AG04449 (cell line): ENCODE measurements at regions not wholly inside any gene's neighbourhood (a gene's known extent, or its start where the extent isn't known, plus 50 kb on each side); places are given as distances from the start of the nearest gene placed in this dataset.

ENCODE experiments used
- CTCF ChIA-PET: fragments of 350-600 bp; formaldehyde crosslinking; extraction: SDS; loops from one replicate; lab custom pipeline; 2021; ENCODE audit warnings: antibody characterized with exemption; lab: Yijun Ruan, JAX
- POLR2A ChIA-PET: fragments of 400-600, 350-600 bp; formaldehyde crosslinking; extraction: SDS; loops from one replicate; lab custom pipeline; 2020; ENCODE audit warnings: antibody characterized with exemption, inconsistent platforms; lab: Yijun Ruan, JAX
- DNase-seq: peaks from one replicate; pipeline ENCODE4 v3.0.0-alpha.2; 2010; ENCODE audit warnings: low read depth, low spot score
- H3K4me3 ChIP-seq: 2 replicates; pipeline ENCODE4 v1.5.1; 2011; ENCODE audit warnings: low read depth, mild to moderate bottlenecking, control low read depth, low read length
- TF ChIP-seq, protein P1 (sequence below): IDR thresholded peaks from one replicate; pipeline ENCODE4 v1.5.1; 2011; ENCODE audit warnings: mild to moderate bottlenecking, moderate library complexity, low read length, control low read depth, inconsistent platforms; ENCODE audit not compliant: insufficient read depth; ENCODE audit errors: missing control alignments

- H3K4me3 ChIP-seq, result no peak overlapping the region
- TF ChIP-seq, protein P1, sequence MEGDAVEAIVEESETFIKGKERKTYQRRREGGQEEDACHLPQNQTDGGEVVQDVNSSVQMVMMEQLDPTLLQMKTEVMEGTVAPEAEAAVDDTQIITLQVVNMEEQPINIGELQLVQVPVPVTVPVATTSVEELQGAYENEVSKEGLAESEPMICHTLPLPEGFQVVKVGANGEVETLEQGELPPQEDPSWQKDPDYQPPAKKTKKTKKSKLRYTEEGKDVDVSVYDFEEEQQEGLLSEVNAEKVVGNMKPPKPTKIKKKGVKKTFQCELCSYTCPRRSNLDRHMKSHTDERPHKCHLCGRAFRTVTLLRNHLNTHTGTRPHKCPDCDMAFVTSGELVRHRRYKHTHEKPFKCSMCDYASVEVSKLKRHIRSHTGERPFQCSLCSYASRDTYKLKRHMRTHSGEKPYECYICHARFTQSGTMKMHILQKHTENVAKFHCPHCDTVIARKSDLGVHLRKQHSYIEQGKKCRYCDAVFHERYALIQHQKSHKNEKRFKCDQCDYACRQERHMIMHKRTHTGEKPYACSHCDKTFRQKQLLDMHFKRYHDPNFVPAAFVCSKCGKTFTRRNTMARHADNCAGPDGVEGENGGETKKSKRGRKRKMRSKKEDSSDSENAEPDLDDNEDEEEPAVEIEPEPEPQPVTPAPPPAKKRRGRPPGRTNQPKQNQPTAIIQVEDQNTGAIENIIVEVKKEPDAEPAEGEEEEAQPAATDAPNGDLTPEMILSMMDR, result no peak
- POLR2A ChIA-PET, result no interaction called here
- CTCF ChIA-PET, result no interaction called here
- no peak for DNase-seq
These were observed 412.8 kb downstream of the HNRNPD start for GRCh38 chr4:81960961-81961360.

DNA sequence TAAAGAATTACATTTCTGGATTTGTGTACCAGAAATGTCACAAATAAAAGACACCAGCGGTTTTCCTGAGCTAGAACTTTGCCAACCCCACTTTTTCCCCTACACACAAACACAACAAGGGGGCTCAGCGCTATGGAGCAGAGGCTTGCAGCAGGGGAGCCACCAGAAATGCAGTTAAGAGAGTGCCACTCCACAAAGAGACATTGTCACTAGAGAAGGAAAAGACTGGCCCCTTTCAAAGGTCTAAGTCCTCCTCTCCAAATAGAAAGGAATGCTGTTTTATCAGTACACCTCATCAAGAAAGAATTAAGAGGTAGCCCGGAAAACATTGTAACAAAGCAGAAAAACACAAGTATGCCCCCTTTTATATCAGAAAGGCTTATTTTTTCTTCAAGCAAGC lies 419.5 kb downstream of the HNRNPD start:
- TF ChIP-seq, protein P1, result no peak
- ChIA-PET CTCF (no interaction called here), POLR2A (no interaction called here)
- no peak overlapping the region for H3K4me3 ChIP-seq
- DNase-seq, result no peak

GRCh38 chr4:81951891-81952455 lies 421.8 kb downstream of the HNRNPD start:
- H3K4me3 ChIP-seq, result no peak overlapping the region
- no peak for DNase-seq
- TF ChIP-seq, protein P1, result no peak
- ChIA-PET POLR2A (no interaction called here), CTCF (no interaction called here)

DNA sequence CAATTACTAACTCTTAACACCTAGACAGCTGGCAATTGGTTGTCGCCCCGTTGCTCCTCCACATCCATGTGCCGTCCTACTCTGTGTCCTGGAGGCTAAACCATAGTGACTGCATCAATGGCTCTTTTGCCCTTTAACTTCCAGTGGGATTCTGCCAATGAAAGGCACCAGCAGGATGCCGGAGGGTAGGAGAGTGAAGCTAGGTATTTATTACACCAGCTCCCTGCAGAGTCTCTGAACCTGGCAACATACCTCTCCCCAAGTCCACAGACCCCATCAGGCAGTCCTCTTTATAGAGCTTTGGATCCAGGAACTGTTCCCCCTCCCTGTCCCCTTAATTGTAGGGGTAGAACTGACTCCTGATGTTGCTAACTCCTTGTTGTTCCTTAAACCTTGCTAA lies 426.8 kb downstream of the HNRNPD start:
- no peak overlapping the region for H3K4me3 ChIP-seq
- TF ChIP-seq, protein P1, result no peak
- ChIA-PET POLR2A (no interaction called here), CTCF (no interaction called here)
- no peak for DNase-seq

DNA sequence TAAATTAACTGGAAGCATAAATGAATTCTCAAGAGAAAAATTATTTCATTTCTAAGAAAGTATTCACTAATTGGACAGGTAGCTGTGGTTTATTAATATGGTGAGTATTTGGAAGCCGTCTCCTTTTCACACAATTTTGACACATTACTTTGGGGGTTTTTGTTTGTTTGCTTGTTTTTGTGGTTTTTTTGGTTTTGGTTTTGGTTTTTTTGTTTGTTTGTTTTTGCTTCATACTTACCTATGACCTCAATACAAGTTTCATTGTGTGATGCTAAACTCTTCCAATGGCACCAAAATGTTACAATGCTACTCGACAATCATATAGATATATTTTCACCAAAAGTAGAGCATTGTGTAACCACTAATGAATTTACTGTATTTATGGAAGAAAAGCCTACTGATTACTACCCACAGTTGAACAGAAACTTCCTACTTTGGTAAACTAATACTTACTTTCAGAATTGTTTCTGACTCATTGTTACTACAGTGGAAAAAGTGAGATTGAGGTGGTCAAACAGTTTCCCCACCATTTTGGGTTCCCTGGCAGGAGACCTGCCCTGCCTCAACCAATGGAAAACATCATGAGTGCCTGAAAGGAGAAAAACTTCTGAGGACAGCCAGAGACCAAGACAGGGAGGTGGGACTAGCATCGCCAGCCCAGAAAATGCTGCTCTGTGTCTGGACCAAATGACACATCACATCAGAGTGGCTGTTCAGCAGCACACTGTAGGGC lies 443.1 kb downstream of the HNRNPD start:
- no peak overlapping the region for H3K4me3 ChIP-seq
- no peak for DNase-seq
- ChIA-PET CTCF (no interaction called here), POLR2A (no interaction called here)
- TF ChIP-seq, protein P1, result no peak

DNA sequence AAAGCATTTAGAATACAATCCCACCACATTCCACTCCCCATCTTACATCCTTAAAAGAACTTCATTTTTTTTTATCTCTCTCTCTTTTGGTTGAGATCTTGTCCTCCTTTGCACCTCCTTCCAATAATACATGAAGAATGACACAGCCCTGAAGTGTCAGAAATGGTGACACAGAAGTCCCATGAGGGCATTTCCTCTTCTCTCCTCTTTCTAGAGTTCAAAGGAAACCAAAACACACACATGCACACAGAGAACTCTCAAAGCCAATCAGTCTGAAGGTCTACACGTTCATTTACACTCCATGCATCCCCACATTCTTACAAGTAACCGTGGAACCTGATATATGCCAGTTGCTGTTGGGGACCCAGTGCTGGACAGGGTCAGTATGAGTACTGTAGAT lies 450.7 kb downstream of the HNRNPD start:
- no peak overlapping the region for H3K4me3 ChIP-seq
- POLR2A ChIA-PET, result no interaction called here
- CTCF ChIA-PET, result interaction anchor here (1.4 kb wide), 1 partner anchor 10 kb away, joined by 3 read pairs; no protein-coding TSS in a partner anchor
- DNase-seq, result no peak
- TF ChIP-seq, protein P1, result no peak
